ENCODE measurements at regions not wholly inside any gene's neighbourhood (a gene's known extent, or its start where the extent isn't known, plus 50 kb on each side); places are given as distances from the start of the nearest gene placed in this dataset.
A peak's percentile ranks its signal among the peaks of the same experiment; 100 is the strongest.

GRCh38 chr12:116381744-116382685 is 104.5 kb upstream of the MED13L start:
- DNase-seq (ENCODE audit: low spot score), result peak; percentile 80

- peak; percentile 83 for DNase-seq (ENCODE audit: low spot score)
These were observed 105.4 kb upstream of the MED13L start for GRCh38 chr12:116382686-116383530.

DNA sequence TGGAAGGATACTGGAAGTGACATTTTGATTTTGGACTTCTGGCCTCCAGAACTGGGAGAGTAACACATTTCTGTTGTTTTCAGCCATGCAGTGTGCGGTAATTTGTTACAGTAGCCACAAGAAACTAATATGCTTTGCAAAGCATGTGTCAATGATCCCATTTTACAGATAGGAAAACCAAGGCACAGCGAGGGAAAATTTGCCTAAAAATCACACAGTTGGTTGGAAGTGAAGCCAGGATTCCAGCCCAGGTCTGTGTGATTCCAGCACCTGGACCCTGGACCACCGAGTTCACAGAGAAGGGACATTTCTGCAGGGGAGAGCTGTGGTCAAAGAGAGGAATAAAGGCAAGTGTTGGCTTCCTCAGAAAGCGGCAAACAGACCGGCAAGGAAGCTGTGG is 106.7 kb upstream of the MED13L start:
- no peak for DNase-seq (ENCODE audit: low spot score)

DNA sequence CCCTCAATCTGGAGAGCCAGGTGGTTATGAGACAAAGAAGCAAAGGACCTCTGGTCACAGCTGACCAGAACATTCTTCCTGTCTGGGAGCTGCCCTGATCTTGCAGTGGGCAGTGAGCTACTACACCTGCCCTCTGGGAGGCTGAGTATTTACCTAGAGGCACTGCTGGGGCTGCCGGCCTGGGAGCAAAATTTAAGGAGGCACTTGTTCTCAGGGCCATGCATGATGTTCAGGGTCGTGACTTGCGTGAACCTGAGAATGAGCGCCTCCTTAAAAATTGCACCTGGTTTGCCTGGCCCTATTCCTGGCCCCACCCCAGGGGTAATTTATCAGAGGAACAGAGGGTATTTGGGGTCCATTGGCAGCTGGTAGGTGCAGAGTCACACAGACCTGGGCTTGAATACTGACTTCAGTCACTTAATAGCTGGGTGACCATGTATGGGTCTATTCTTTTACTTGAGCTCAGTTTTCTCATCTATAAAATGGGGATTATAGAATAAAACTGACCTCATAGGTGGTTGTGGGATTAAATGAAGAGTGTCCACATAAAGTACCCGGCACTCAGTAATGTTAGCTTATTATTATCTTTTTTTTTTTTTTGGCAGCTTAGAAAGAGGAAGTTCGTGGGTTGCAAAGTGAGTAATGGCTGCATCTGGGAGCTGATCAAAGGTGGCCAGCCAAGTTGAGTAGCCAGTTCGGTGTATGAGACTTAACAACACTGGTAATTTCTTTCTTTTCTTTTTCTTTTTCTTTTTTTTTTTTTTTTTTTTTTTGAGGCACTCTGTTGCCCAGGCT is 107.4 kb upstream of the MED13L start:
- no peak for DNase-seq (ENCODE audit: low spot score)

GRCh38 chr12:116385486-116386217 is 108.2 kb upstream of the MED13L start:
- DNase-seq (ENCODE audit: low spot score), result no peak

- DNase-seq (ENCODE audit: low spot score), result no peak
These were observed 111.8 kb upstream of the MED13L start for GRCh38 chr12:116389326-116389725.

DNA sequence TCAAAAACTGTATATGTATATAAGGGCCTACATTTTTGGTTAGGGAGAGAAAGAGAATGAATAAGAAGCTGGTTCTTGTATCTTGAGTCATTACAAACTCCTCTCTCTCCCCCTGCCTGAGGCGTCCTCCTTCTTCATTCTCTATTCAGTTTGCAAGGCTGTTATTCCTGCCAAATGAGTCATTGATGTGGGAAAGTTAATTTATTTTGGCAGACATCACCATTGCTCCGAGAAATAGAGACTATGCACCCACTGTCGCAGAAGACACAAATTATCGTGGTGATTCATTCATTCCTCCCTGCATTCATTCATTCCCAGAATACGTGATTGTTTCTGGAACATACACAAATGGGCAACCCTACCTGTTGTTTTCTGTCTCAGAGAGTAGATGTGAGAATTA is 112.5 kb upstream of the MED13L start:
- DNase-seq (ENCODE audit: low spot score), result peak; percentile 77

DNA sequence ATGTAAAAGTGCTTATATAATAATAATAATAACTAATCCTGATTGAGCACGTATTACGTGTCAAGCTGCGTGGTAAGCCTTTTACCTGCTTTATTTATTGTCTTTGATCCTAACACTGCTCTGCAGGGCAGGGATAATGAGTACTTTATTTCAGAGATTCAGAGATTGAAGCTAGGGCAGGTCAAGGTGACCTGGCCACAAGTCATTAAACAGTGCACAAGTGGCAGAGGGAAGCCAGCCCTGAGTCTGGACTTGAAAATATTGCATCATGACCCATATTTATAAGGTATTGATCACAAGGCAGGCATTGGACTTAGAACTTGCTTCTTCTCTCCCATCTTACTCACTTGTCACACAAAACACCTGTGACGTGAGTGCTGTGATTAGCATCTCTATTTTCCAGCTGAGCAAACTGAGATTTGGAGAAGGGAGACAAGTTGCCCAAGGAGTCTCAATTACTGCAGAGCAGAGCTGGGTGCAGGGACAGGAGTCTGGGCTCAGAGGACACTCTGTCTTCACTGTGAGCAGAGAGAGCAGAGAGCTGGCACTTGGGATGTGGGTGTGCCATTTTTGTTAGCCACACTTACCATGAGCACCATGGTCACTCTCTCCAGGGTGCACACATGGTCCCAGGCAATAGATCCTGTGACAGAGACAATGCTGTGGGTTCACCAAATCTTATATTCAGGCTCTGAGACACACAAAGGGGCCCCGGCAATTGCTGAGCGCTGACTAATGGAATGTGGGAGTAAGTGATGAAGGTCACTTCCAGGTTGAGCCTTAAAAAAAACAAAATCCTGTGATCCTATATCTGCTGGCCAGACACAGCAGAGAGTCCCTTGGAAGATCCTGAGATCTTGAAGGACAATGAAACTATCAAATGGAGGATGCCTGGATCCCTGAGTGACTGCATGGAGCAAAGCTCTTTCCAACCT is 113.2 kb upstream of the MED13L start:
- DNase-seq (ENCODE audit: low spot score), result no peak

DNA sequence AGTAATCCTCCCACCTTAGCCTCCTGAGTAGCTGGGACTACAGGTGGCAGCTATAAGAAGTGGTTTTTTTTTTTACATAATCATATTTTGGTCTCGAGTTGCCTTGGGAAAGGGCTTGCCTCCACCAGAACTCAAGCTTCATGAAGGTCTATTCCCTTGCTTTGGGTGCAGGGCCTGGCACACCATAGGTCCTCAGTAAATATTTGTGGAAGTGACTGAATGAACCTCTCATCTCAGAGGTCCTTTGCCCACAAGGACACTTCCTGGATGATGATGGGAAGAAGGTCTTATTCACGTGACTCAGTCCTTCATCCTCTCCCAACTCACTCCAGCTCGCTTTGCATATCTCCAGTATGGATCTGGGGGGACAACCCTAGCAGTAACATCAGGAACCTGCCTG is 114.0 kb upstream of the MED13L start:
- DNase-seq (ENCODE audit: low spot score), result no peak

- no peak for DNase-seq (ENCODE audit: low spot score)
These were observed 114.6 kb upstream of the MED13L start for GRCh38 chr12:116392061-116392460.

- DNase-seq (ENCODE audit: low spot score), result no peak
These were observed 115.8 kb upstream of the MED13L start for GRCh38 chr12:116393255-116393654.

DNA sequence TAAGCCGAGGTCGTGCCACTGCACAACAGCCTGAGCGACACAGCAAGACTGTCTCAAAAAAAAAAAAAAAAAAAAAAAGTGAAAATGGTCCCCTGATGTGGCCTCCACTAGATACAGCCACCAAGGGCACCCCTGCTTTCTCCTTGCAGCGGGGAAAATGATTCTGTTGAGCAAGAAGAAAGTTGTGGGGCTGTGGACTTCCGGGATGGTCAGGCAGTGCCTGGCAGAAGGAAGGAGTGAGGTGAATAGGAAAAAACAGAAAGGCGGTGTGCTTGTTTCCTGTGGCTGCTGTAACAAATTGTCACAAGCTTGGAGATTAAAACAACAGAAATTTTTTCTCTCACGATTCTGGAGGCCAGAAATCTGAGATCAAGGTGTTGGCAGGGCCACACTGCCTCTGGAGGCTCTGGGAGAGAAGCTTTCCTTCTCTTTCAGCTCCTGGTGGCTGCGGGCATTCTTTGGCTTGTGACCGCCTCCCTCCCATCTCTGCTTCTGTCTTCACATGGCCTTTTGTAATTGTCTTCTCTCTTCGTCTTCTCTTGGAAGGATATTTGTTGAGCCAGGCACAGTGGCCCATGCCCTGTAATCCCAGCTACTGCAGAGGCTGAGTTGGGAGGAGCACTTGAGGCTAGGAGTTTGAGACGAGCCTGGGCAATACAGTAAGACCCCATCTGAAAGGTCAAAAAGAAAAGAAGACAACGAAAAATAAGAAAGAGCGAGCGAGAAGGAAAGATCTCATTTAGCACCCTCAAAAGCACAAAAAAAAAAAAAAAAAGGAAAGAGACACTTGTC is 116.6 kb upstream of the MED13L start:
- DNase-seq (ENCODE audit: low spot score), result no peak

GRCh38 chr12:116395396-116395795 is 117.9 kb upstream of the MED13L start:
- no peak for DNase-seq (ENCODE audit: low spot score)

- DNase-seq (ENCODE audit: low spot score), result no peak
These were observed 119.7 kb upstream of the MED13L start for GRCh38 chr12:116397148-116397547.

DNA sequence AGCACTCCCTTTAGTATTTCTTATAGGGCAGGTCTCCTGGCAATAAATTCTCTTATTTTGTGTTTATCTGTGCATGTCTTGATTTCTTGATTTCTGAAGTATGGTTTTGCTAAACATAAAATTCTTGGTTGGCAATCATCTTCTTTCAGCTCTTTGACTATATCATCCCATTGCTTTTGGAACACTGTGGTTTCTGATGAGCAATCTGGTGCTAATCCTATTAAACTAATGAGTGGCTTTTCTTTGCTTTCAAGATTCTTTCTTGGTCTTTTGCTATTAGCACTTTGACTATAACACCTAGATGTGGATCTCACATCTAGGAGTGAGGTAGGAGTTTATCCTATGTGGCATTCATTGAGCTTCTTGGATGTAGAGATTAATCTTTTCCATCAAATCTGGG is 120.7 kb upstream of the MED13L start:
- DNase-seq (ENCODE audit: low spot score), result no peak

- DNase-seq (ENCODE audit: low spot score), result no peak
These were observed 121.6 kb upstream of the MED13L start for GRCh38 chr12:116399055-116399454.

GRCh38 chr12:116400636-116401372 is 123.3 kb upstream of the MED13L start:
- DNase-seq (ENCODE audit: low spot score), result no peak

DNA sequence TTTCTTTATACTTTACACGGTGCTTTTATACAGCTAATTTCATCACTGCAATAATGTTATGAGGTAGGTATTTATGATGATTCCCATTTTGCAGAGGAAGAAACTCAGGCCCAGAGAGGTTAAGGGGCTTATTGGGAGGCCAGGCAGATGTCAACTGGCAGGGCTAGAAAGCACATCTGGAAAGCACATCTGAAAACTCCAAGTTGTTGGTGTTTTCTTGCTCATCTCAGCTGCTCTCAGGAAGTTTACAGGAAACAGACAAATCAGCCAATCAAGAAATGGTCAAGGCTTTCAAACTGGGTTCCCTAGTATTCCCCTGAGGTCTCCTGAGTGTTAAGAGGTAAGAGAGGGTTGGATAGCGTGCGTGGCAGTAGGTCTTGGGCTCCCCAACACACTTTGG is 124.1 kb upstream of the MED13L start:
- DNase-seq (ENCODE audit: low spot score), result no peak

Data from AG08396 (cell line).